DMS114 treated with DMSO at 0.1 percent for 48 hours (cell line): ENCODE measurements at regions not wholly inside any gene's neighbourhood (a gene's known extent, or its start where the extent isn't known, plus 50 kb on each side); places are given as distances from the start of the nearest gene placed in this dataset.
"Not testable (repeated sequence)": the region's sequence is repeated elsewhere in the genome, so short reads cannot be mapped to it uniquely, and the experiment has no call there.

Experiments used
- DNase-seq: peaks from one replicate; lab custom pipeline; 2025; ENCODE audit not compliant: unreplicated experiment; lab: John Stamatoyannopoulos, UW

DNA sequence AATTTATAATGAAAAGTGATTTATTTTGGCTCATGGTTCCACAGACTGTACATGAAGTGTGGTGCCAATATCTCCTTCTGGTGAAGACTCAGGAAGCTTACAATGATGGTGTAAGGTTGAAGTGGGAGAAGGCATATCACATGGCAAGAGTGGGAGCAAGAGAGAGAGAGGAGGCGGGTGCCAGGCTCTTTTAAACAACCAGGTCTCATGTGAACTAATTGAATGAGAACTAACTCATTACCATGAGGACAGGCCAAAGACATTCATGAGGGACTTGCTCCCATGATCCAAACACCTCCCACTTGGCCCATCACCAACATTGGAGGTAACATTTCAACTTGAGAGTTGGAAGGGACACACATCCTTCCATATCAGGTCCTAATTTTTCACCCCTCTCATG, 155.2 kb downstream of the SLC38A4 start:
- no peak for DNase-seq

DNA sequence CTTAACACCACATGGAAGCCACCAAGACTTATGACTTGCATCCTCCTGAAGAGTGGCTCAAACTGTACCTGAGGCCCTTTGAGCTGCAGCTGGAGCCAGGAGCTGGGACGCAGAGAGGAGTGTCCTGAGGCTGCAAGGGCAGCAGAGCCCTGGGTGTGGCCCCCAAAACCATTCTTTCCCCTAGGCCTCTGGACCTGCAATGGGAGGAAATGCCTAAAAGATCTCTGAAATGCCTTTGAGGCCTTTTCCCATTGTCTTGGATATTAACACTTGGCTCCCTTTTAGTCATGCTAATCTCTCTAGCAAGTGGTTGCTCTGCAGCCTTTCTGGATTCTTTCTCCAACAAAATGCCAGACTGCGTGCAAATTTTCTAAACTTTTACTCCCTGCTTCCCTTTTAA, 156.1 kb downstream of the SLC38A4 start:
- no peak for DNase-seq

DNA sequence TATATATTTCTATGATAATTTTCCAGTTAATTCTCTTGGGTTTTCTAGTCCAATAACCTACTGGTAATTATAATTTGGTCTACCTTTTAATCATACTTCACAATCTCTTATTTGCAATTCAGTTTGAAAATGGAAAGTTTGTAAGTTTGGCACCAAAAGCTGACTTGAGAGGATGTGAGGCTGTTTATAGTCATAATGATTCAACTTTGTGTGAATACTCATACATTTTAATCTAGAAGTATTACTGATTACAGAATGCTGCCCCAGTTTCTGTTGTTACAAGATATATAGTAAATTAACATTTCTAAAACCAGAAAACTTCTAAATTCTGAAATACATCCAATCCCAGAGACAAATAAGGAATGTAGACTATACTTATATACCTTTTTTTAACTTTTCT, 158.2 kb downstream of the SLC38A4 start:
- no peak for DNase-seq

DNA sequence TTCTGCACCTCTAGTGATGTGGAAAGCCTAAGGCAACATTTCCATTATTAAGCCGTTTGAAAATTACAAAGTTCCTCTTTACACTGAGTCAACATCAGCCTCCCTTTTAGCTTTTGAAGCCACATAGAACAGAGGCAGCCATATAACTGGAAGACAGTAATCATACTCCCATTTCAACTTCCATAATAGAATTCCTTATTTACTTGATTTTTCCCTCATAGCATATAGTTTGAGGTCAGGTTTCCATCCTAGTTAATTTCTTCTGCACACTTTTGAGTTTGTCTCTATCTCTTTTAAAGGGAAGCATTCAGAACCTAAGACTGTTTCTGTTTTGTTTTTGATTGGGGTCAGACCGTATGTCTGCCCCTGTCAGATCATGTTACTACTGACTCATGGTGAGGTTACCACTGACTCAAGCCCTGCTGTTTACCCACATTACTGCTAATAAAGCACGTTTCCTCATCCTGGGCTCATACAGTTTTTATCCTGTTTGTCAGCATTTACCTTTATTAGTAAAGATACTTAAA, 161.0 kb downstream of the SLC38A4 start:
- DNase-seq, result peak; percentile 16

DNA sequence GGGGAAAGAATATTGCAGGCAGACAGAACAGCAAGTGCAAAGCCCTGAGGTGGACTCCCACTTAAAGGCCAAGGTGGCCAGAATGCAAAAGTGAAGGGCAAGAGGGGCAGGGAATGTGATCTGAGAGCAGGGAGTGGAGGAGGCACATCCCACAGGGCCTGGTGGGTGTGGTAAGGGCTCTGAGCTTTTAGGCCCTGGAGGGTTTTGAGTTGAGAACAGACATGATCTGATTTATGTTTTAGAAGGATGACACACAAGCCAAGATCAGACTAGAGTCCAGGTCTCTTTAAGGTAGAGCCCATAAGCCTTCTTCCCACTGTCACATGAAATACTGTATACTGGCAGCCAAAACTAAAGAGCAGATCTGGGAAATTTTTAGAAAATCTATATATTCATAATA, 162.5 kb downstream of the SLC38A4 start:
- no peak for DNase-seq

DNA sequence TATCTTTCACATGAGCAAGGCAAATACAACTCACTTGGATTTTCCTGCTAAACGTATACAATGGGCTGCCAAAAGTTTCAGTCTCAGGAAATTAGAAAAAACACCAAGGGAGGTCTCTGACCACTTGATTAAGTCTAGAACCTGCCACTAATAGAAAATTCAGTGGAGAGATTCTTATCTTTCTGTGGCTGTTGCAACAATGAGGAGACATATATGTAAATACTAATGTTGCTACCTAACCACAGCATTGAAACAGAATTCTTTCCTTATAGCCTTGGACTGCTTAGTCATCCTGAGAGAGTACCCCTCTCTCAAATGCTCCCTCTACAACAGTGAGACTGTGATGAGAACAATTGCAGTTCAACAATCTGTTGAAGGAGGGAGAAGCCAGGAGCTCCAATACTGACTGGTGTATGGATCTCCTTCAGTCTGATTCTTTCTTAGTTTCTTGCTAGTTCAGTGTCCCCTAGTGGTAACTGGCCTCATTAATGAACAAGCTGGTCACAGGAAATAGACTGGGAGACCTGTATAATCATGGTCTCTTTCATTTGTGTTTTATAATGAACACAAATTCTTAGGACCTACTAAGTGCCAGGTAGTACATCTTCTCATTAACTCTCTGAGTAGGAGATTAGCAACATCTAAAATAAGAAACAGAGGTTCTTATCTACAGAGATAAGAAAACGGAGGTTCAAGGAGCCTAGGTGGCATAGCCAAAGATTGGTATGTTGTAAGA, 164.5 kb downstream of the SLC38A4 start:
- peak; percentile 86 for DNase-seq

DNA sequence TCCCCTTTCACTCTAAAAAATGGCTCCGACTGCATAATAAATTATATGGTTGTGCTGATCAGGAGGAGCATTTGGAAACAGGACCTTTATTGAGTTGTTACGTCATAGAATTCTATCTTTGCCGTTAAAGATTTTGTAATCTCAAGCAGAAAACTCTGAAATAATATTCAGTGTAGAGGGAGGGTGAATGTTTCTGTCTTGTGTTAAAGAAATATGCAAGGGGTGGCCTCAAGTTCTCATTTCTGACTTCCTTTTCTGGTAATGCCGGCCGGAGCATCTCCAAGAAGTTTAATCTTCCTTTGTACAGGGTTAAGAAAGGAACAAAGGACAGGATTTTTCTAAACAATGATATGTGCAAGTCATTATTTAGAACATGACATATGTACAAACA, 165.1 kb downstream of the SLC38A4 start:
- no peak for DNase-seq

DNA sequence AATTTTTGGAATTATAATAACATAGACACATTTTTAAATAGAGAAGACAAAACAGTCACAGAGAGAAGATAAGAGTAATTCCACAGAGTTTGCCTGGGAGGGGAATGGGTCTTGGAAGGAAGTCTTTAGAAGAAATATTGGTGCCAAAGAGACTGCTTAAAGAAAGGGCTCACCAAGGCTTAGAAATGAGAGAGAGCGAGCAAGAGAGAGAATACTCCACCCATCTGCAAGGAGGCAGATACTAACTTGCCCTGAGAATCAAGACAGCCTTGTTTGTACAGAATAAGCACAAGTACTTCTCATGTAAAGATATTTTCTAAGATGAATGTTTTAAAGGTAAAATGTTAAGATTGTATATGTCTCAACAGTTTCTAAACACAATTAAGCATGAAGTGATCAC, 165.5 kb downstream of the SLC38A4 start:
- peak; percentile 47 for DNase-seq

DNA sequence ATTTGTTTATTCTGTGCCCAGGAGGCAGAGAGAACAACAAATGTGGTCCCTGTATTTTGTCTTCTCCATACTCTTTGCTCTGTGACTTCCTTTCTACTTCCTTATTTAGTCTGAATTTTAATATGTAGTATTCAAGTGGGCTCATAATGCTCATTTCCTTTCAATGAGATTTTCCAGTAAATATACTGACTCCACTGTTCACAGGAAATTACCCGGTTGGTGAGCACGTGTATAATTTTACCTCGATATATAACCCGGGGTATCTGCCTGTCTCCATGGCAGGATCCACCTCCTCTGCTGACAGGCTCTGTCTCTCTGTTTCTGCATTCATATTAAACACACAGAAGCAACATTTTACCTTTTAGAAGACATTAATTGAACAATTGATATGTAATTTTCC, 166.0 kb downstream of the SLC38A4 start:
- DNase-seq, result peak; percentile 47

DNA sequence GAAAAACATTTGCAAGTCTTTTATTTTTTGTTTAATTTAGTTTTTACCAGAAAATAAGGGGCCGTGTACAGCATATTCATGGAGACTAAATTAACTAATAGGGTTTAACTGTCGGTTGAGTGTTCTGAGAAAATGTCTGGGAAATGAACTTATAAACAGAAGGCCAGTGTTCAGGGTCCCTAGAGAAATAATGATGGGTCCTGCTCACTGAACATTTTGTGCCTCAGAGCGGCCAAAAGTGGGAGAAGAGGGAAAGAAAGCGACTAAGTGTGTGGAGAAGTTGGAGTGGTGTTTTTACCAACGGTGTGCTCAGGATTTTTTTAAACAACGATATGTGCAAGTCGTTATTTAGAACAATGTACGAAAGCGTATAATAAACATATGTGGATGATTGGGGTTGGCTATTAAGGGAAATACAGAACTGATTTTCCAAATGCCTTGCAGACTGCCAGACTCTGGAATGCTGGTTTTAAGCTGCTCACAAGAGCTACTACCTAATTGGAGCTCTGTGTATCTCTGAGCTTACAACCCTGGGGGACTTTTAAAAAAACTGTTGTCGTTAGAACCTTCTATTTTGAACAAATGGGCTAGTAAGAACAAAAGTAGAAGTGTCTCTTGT, 166.7 kb downstream of the SLC38A4 start:
- peak; percentile 67 for DNase-seq

DNA sequence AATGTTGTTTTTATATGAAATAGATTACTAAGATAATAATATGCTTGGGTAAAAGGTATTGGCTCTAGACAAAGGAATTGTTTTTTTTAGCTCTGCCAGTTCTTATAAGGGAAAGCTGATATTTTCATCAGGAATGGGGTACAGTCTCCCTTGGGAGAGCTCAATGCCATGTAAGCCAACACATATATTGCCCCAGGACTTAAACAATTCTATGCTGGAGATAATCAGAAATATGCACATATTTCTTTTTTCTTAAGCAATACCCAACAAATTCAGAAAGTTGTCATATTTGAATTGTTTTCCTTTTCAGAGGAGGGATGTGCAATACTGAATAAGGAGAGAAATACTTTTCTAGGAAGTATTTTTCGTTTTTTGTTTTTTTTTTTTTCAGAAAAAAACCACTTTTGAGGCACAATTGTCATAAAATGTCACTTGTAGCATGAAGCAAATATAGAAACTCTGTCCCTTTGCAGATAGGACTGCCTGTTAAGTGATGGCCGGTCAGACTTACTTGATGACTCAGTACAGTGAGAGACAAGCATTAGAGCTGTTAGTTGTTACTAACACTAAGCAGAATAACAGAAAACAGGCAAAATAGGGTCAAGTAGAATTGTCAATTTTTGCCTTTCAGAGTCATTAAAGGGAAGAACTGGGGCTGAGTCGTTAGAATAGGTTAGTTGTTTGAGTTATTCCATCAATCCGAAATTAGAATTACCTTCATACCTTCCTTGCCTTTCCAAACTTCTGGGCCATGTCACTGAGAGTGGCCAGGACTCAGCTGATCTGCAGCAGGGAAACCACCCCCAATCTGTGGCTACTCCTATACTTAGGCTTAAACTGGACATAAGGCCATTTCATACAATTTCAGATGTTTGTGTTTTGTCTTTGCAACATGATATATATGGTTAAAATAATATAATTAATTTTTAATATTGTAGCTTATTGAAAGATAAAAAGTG, 168.1 kb downstream of the SLC38A4 start:
- DNase-seq, result peak; percentile 79

DNA sequence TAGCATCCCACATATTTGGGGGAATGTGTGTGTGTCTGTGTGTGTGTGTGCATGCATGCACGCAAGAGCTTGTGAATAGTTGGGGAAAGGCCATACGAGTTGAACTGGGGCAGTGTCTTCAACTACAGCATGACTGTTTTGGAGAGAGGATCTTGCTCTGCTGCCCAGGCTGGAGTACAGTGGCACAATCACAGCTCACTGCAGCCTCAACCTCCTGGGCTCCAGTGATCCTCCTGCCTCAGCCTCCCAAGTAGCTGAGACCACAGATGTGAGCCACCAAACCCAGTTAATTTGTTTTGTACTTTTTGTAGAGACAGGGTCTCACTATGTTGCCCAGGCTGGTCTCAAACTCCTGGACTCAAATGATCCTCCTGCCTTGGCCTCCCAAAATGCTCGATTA, 169.8 kb downstream of the SLC38A4 start:
- DNase-seq, result not testable (repeated sequence)

DNA sequence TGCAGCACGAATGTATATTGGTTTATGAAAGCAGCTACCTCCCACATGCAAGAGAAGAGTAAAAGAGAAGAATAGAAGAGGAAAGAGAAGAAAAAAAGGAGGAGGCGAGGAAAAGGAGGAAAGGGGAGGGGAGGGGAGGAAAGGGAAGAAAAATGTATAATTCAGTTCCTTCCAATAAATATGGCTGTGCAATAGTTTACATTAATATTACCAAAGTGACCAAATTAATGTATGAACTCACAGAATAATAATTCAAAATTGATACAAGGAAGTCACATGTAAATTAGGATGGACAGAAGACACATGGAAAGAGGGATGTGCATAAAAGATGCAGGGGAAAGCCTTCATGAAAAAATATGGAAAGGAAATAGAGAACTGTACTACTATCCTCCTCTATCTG, 172.5 kb downstream of the SLC38A4 start:
- DNase-seq, result no peak

DNA sequence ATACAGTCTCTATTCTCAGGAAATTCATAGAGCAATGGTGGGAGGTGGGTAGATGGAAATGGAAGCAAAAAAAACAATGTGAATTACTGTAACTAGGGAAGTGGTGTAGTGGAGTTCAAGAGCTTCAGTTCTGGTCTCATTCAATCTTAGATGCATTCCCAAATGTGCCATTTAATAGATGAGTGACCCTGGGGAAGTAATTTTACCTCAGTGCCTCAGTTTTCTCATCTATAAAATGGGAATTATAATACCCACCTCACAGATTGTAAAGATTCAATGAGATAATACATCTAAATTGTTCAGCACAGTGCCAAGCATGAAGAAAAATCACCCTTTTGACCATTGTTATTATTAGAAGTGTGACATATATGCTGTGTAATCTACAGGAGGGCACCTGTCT, 173.1 kb downstream of the SLC38A4 start:
- no peak for DNase-seq

DNA sequence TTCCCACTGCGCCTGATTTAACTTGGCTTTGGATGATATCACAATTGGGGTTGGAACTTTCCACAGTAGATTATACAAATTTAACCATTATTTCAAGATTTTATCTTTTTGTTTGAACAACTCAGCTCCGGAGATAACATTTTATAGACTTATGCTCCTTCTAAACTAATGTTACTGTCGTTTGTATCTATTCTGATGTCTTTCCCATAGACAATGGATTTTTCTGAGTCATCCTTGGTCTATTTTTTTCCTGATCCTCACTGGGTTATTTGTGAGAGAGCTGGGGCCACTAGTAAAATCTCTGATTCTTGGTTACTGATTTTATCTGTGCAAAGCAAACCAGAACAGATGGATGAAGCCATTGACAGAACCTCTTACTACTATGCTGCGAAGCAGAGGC, 175.1 kb downstream of the SLC38A4 start:
- no peak for DNase-seq

DNA sequence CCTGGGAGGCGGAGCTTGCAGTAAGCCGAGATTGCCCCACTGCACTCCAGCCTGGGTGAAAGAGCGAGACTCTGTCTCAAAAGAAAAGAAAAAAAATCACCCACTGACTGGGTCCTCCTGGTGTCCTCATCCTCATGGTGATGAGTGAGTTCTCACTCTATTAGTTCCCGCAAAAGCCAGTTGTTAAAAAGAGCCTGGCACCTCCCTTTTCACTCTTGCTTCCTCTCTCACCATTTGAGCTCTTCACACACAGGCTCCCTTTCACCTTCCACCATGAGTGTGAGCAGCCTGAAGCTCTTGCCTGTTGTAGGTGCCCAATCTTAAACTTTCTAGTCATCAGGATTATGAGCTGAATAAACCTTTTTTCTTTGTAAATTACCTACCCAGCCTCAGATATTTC, 176.4 kb downstream of the SLC38A4 start:
- DNase-seq, result no peak

DNA sequence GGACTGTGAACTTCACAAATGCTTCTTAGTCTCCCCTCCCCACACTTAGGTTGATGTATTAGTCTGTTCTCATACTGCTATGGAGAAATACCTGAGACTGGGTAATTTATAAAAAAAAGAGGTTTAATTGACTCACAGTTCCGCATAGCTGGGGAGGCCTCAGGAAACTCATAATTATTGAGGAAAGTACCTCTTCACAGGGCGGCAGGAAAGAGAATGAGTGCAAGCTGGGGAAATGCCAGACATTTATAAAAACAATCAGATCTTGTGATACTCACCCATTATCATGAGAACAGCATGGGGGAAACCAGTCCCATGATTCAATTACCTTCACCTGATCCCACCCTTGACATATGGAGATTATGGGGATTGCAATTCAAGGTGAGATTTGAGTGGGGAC, 178.8 kb downstream of the SLC38A4 start:
- DNase-seq, result no peak

DNA sequence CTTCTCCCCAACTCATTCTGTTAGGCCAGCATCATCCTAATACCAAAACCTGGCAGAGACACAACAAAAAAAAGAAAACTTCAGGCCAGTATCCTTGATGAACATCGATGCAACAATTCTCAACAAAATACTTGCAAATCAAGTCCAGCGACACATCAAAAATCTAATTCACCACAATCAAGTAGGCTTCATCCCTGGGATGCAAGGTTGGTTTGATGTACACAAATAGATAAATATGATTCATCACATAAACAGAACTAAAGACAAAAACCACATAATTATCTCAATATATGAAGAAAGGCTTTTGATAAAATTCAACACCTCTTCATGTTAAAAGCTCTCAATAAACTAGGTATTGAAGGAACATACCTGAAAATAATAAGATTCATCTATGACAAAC, 184.1 kb downstream of the SLC38A4 start:
- not testable (repeated sequence) for DNase-seq

DNA sequence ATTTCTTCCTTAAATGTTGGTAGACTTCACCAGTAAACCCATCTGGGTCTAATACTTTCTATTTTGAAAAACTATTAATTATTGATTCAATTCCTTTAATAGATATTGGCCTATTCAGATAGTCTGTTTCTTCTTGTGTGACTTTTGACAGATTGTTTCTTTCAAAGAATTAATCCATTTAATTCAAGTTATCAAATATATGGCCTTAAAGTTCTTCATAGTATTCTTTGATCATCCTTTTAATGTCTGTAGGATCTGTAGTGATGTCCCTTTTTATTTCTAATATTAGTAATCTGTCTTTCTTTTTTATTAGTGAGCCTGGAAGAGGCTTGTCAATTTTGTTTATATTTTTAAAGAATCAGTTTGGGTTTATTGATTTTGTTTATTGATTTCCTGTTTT, 190.0 kb downstream of the SLC38A4 start:
- DNase-seq, result no peak

DNA sequence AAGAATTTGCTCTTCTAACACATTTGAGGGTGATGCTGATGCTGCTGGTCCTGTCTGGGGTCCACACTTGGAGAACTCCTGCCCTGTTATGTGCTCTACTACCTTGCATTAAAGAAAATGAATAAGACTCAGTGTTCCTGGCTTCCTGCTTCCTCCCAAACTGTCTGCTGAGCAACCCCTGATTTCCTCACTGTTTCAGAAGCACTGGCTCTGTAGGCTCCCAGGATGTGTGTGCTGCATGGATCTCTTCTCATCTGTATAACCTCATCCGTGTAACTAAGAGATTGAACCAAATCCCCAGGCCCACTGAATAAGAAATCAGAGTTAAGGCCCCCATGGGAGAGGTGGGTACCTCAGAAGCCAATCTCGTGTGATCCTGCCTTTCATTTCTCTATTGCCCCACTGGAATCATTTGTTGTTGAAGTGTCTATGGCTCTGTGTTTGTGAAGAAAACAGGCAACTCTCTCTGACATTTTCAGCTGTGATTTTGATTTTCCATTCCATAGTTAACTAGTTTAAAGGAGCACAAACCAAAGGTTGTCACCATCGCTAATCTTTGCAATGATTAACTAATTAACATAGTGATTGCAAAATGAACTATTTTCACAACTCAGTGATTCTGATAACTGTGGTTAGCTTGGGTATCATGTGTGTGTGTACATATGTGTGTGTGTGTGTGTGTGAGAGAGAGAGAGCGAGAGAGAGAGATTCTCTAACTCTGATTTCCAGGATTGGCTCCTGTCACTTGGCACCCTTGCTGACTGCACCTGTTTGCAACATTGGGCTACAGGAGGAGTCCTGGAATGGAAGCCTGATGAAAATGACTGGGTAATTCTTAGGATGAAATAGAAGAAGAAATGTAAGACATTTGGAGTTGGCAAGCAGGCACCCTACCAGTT, 196.2 kb downstream of the SLC38A4 start:
- no peak for DNase-seq

DNA sequence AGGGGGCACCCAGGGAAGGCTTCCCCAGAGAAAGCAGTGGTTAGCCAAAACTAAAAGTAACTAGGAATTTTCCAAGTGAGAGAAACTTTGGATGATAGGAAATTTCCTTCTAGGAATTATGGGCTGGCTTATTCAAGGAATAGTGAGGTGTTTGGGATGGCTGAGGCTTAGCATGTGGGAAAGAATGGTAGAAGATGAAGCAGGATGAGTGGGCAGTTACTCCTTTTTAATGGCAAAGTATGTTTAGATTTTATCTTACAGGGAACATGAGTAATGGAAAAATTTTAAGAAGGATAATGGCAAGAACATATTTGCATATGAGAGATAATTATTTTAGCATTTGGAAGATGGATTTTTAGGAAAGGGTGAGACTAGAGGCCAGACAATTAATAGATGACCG, 197.6 kb downstream of the SLC38A4 start:
- no peak for DNase-seq
